ENCODE measurements at regions not wholly inside any gene's neighbourhood (a gene's known extent, or its start where the extent isn't known, plus 50 kb on each side); places are given as distances from the start of the nearest gene placed in this dataset.

GRCh38 chr6:87905101-87905641 lies 142.5 kb upstream of the SPACA1 start:
- DNase-seq = peak in 1 of 2 experiments; percentile 42

DNA sequence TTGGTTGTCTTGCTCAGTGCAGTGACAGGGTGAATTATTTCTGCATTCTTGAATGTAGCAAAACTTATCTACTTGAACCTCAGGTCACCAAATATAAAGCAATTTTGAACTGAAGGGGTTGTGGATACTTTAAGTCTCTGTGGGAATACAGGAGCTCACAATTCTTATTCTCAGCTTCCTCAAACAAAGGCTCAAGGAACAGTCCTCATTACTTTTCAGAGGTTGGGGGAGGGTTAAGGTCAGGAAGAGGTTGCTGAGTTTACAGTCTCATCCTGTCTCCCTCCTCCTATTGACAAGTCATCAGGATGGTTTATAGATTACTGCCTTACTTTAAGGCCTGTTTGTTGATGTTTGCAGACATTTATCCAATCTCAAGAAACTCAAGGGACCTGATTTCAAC lies 143.6 kb upstream of the SPACA1 start:
- DNase-seq = no peak

DNA sequence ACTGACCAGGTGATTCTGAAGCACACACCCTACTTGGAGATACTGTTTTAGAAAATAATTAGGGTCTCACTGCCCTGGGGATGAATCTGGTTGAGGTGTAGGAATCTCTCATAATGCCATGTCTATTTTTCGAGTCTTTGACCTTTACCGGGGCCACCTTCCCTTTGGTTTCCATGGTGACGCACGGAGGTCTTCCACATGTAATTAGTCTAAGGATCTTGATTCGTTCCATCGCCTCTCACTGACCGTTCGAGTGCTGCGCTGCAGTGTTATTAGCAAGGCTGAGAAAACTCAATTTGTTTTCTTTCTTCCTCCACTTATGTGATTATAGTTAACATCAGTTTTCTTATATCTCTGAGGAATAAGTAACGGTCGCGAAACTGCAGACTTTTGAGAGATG lies 144.3 kb upstream of the SPACA1 start:
- DNase-seq = no peak

DNA sequence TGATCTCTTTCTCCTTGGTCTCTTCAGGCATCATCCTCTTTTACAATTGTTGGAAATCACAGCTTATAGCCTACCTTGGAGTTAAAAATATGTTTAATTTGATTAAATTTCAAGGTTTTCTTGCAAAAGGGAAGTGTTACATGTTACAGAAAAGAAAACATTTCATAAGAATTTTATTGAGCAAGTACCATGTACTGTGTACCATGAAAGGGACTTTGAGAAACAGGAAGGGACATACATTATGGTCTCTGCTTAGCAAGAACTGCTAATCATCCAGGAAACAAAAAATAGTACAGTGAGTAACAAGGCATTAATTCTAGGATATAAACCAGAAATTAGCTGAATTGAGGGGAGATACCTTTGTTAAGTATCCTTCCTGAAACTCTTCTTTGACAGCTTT lies 145.3 kb upstream of the SPACA1 start:
- DNase-seq = no peak

- DNase-seq = no peak
Measured at GRCh38 chr6:87901613-87902012, 146.0 kb upstream of the SPACA1 start.

DNA sequence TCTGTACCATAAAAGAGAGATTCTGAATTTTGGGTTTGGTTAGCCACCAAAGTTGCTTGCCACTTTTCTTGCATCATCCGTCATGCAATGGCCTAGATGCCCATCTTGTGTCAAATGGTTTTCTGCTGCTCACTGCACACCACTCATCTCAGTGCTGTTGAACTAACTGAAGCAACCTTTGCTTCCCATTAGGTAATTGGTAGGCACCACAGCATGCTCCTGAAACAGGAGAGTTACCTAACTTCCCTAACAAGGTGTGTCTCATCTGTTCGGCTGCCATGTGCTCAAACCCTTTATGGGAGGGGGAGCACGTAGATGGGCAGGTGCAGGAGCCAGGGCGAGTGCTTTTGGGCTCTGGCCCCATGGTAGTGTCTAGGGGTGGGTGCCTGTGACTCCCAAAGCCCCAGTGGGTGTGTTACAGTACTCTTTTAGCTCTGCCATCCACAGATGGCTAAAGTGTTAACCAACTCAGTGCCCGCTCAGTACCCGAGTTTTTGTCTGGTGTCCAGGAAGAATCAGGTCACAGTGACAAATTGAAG lies 147.4 kb upstream of the SPACA1 start:
- DNase-seq = no peak

GRCh38 chr6:87899499-87900147 lies 148.0 kb upstream of the SPACA1 start:
- no peak for DNase-seq

DNA sequence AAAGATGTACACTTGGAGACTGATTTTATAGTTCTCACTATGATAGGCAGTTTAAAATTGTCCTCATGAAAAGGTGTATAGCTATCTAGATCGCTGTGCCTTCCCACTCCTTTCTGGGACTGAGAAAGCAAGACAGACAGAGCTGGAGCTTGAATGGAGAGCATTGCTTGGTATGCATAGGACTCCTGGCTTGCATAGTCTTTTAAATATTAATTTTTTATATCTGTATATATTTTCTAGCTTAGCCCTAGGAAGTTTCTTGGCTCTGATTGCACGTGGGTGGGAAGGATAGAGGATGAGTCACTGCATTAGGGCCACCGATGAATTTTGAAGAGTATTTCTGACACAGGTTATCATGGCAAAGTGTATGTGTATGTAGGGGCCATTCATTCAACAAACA lies 150.0 kb upstream of the SPACA1 start:
- peak in 1 of 2 experiments; percentile 18 for DNase-seq

DNA sequence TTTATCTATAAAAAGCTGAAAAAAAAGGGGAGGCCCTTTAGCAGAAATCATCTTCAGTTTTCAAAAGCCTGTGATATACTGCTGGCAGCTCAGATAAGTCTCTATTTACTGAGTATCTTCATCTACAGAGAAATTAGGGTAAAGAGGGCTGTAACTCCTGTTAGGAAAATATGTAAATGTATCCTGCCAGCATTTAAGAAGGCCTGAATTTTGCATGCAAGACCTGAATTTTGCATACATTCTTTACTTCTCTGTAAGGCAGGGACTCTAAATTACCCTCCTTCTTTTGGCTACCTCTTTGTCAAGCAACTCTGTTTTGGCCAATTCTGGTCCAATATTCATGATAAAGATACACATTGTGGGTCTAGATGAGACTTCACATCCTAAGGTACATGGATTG lies 150.6 kb upstream of the SPACA1 start:
- DNase-seq = peak; percentile 84 to 85

DNA sequence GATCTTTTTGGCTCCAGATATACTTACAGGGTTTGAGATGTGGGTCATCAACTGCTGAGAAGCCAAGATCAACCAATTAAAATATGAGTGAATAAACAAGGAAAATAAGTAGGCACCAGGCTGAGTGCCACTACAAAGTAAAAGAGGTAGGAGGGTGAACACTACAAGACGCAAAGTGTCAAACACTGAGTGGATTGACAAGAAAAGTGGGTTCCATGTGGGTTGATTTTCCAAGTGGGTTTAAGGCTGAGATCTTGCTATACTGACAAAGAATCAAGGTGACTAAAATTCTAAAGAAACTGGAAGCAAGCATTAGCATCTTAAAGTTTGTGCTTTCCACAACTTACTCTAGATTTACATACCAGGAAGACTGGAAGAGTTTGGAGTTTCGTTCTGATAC lies 160.4 kb upstream of the SPACA1 start:
- no peak for DNase-seq

- DNase-seq = no peak
Measured at GRCh38 chr6:87884203-87884602, 163.4 kb upstream of the SPACA1 start.

- DNase-seq = no peak
Measured at GRCh38 chr6:87881342-87881895, 166.2 kb upstream of the SPACA1 start.

DNA sequence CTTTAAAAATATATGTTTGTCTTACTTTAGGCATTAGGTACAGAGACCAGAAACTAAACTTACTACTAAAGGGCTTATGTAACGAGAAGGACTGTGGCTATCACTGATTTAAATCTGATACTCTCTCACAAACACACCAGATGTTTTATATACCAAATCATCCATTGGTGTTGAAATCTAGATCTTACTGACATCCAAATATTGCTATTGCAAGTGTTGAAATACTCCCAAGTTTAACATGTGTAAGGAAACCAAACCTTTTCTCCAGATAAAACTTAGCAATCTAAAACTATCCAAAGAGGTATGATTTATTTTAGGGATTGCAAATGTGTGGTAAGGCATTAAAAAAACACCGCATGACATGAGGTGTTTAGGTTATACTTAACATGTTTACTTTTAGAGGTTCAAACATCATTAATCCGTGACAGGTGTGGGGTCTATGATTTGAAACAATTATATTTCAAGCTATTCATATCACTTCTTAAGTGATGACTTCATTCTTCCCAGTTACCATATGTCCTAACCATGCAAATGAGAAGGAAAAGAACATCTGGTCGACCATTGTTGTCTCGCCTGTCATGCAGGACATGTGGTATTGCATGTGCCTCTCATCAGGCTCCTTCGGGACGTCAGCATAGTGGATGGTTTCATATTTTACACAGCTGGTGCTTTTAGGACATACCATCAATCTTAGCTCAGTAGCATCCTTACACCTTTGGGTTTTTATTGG lies 168.3 kb upstream of the SPACA1 start:
- peak in 1 of 2 experiments; percentile 35 for DNase-seq

DNA sequence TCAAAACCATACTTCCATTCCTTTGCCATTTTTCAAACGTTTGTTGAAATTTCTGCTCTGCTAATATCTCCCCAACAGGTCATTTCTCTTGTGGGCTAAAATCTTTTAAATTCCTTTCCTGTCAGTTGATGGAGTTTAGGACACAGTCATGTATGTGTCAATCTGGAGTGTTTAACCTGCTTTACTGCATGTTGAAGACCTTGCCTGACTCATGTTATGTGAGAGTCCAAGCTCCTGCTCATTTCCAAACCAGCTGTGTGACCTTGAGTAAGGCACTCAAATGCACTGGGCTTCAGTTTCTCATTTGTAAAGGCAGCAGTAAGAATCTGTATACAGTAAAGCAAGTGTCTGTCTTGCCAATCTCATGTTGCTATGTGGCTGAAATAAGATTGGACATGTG lies 171.9 kb upstream of the SPACA1 start:
- no peak for DNase-seq

GRCh38 chr6:87873556-87873955 lies 171.5 kb upstream of the AKIRIN2 start:
- no peak for DNase-seq

DNA sequence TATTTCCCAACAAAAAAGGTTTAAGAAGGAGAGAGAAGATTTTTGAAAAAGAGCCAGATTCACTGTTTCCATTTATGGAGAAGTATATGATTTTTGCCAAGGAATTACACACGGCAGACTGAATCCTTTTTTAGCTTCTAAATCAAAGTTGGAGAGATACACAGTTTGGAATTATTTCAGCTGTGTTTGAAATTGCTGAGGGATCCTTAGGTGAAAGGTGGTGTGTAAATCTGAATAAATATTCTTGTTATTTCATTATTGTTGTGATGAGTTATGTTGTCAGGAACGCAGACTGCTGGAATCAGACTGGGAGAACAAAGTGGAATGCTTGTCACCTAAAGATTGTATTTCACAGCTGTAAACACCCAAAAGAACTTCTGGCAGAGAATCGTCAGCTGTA lies 168.5 kb upstream of the AKIRIN2 start:
- DNase-seq = no peak

- DNase-seq = no peak
Measured at GRCh38 chr6:87869064-87869905, 167.3 kb upstream of the AKIRIN2 start.

DNA sequence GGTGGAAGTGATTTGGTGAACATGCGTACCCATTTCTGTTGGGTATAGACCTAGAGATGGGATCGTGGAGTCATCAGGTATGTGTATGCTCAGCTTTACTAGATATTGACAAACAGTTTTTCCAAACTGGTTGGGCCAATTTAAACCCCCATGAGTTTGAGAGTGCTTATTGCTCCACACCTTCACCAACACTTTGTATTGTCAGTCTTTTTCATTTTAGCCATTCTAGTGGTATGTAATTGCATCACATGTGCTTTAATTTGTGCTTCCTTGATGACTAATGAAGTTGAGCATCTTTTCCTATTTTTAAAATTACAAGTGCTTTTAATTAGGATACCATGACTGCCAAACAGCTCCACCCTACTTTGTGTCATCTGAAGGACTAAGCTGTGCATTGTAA lies 158.9 kb upstream of the AKIRIN2 start:
- DNase-seq = no peak

GRCh38 chr6:87858440-87858839 lies 156.4 kb upstream of the AKIRIN2 start:
- DNase-seq = no peak

GRCh38 chr6:87851674-87852299 lies 149.8 kb upstream of the AKIRIN2 start:
- peak in 1 of 2 experiments; percentile 2 for DNase-seq

DNA sequence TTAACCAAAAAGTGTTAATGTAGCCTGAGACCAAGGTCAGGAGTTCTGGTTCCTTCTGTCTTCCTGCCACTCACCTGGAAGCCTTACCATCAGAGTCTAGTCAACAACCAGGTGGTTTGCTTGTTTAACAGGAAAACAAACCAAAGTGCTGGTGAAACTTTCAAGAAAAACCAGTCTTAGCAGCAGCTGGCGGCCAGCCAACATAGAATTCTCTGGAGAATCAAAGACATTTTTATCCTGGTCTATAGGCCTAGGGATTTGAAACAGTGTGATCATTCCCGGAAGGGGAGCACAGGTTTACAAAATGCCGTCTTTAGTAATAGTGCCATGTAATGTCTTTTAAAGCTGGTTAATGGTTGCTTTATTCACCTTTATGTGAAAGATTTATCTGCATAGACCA lies 146.6 kb upstream of the AKIRIN2 start:
- DNase-seq = no peak

- DNase-seq = no peak
Measured at GRCh38 chr6:87847830-87848210, 145.8 kb upstream of the AKIRIN2 start.

Data from NCI-H526 (cell line).